K562 (cell line): ENCODE measurements at regions not wholly inside any gene's neighbourhood (a gene's known extent, or its start where the extent isn't known, plus 50 kb on each side); places are given as distances from the start of the nearest gene placed in this dataset.

Experiments
- ATAC-seq: fragments of 200-7000 bp; cut with Tn5 transposase; 3 replicates; pipeline ENCODE4 v1.9.1; 2020; ENCODE audit warnings: moderate library complexity
- BruUV-seq: library from RNA; stranded (reverse); fragments of 400-500 nt; replicated peaks from 2 replicates; lab custom pipeline; 2021; lab: Mats Ljungman, UMichigan
- CTCF ChIA-PET: fragments of 300-600 bp; formaldehyde crosslinking; extraction: SDS; loops from one replicate; lab custom pipeline; 2021; ENCODE audit warnings: low intra/inter-chr PET ratio; lab: Yijun Ruan, JAX
- POLR2A ChIA-PET: fragments of 300-600, 350-650 bp; sonication (Branson Sonifier 250); formaldehyde crosslinking; extraction: SDS; loops from one replicate; lab custom pipeline; 2021; ENCODE audit warnings: antibody characterized with exemption, inconsistent platforms; lab: Yijun Ruan, JAX
- DNase-seq, 4 experiments: peaks; one replicate each; pipeline versions ENCODE4 v3.0.0 to v3.0.0-alpha.2; 2011 to 2018; ENCODE audit warnings: low spot score in 3 of 4, mixed read lengths in 3 of 4; ENCODE audit errors: extremely low read depth in 1 of 4
- FAIRE-seq: peaks from 2 replicates; lab custom pipeline; 2011; peaks lifted over from hg19 to GRCh38; lab: Jason Lieb, UNC
- H2AFZ ChIP-seq: 2 replicates; pipeline ENCODE4 v1.6.0; 2011; ENCODE audit warnings: low read depth, low read length, control low read depth, inconsistent platforms
- H3K27ac ChIP-seq: fragments of 200-600 bp; 3 replicates; pipeline ENCODE4 v1.8.0; 2011; ENCODE audit warnings: low read depth, mild to moderate bottlenecking, control low read depth, inconsistent platforms, low read length, moderate library complexity, mixed read lengths; ENCODE audit errors: extremely low read depth
- H3K27me3 ChIP-seq, 2 experiments: fragments of 300-600 bp in 1 of 2; 2 replicates in 1 of 2; 3 replicates in 1 of 2; pipeline versions ENCODE4 v1.6.0 to v1.8.0; 2011; ENCODE audit warnings: inconsistent platforms in 2 of 2, low read length in 2 of 2, mild to moderate bottlenecking in 1 of 2, mixed read lengths in 1 of 2, moderate library complexity in 1 of 2; ENCODE audit not compliant: control insufficient read depth in 2 of 2, insufficient read depth in 2 of 2
- H3K36me3 ChIP-seq: fragments of 300-600 bp; 3 replicates; pipeline ENCODE4 v1.8.0; 2011; ENCODE audit warnings: mild to moderate bottlenecking, low read length, inconsistent platforms; ENCODE audit not compliant: control insufficient read depth, insufficient read depth
- H3K4me1 ChIP-seq, 2 experiments: fragments of 200-600 bp in 1 of 2; replicated peaks in 1 of 2; 2 replicates in 1 of 2; 3 replicates in 1 of 2; pipeline versions ENCODE4 v1.5.1 to v1.8.0; 2011; ENCODE audit warnings: inconsistent platforms in 2 of 2, low read length in 2 of 2, mild to moderate bottlenecking in 1 of 2, mixed read lengths in 1 of 2, moderate library complexity in 1 of 2; ENCODE audit not compliant: control insufficient read depth in 2 of 2, insufficient read depth in 2 of 2
- H3K4me2 ChIP-seq: 2 replicates; pipeline ENCODE4 v1.6.1; 2011; ENCODE audit warnings: low read length, control low read depth, inconsistent platforms, mixed read lengths; ENCODE audit not compliant: insufficient read depth
- H3K4me3 ChIP-seq: fragments of 200-600 bp; sonication (generic), shearing (Covaris generic); 2 replicates; pipeline ENCODE4 v1.5.1; 2016; ENCODE audit warnings: control low read depth, inconsistent platforms
- H3K79me2 ChIP-seq: fragments of 200-600 bp; 3 replicates; pipeline ENCODE4 v1.8.0; 2011; ENCODE audit warnings: low read length, inconsistent platforms; ENCODE audit not compliant: control insufficient read depth, insufficient read depth
- H3K9ac ChIP-seq, 2 experiments: 2 replicates each; pipeline versions ENCODE4 v1.6.0 to v1.6.1; 2011; ENCODE audit warnings: low read depth in 2 of 2, low read length in 2 of 2, control low read depth in 1 of 2, inconsistent platforms in 1 of 2, mild to moderate bottlenecking in 1 of 2, mixed read lengths in 1 of 2; ENCODE audit not compliant: insufficient read depth in 1 of 2
- H3K9me1 ChIP-seq: one replicate; pipeline ENCODE4 v1.6.0; 2011; ENCODE audit warnings: inconsistent platforms, mild to moderate bottlenecking, low read length, moderate library complexity; ENCODE audit not compliant: control insufficient read depth, insufficient read depth
- H3K9me3 ChIP-seq: replicated peaks from 2 replicates; pipeline ENCODE4 v1.5.1; 2011; ENCODE audit warnings: low read depth, low read length, inconsistent platforms; ENCODE audit not compliant: control insufficient read depth, insufficient read depth
- H4K20me1 ChIP-seq: replicated peaks from 2 replicates; pipeline ENCODE4 v1.6.1; 2011; ENCODE audit warnings: low read length, inconsistent platforms, mixed read lengths; ENCODE audit not compliant: control insufficient read depth, insufficient read depth
- CEBPG ChIP-seq, 3 experiments: fragments of 200-800 bp in 1 of 3; sonication (Bioruptor generic) in 1 of 3; sonication (generic) in 1 of 3; formaldehyde crosslinking in 1 of 3; IDR thresholded peaks in 2 of 3; conservative IDR thresholded peaks in 1 of 3; 2 replicates each; pipeline versions ENCODE4 v1.6.1 to v1.8.0; 2016 to 2022; ENCODE audit warnings: missing compliant biosample characterization in 2 of 3, missing genetic modification characterization in 2 of 3, mild to moderate bottlenecking in 1 of 3, missing genetic modification reagents in 1 of 3
- HDAC3 ChIP-seq: fragments of 450-650 bp; IDR thresholded peaks from 2 replicates; pipeline ENCODE4 v1.6.1; 2018; ENCODE audit warnings: borderline replicate concordance, mild to moderate bottlenecking, moderate library complexity; ENCODE audit not compliant: partially characterized antibody
- HEY1 ChIP-seq: fragments of 250-450 bp; sonication (Bioruptor Pico); IDR thresholded peaks from 2 replicates; pipeline ENCODE4 v1.5.0; 2020; ENCODE audit warnings: mild to moderate bottlenecking, moderate library complexity, borderline replicate concordance
- NFIC ChIP-seq: fragments of 450-650 bp; IDR thresholded peaks from 2 replicates; pipeline ENCODE4 v1.6.1; 2017; ENCODE audit warnings: mild to moderate bottlenecking, inconsistent platforms
- NONO ChIP-seq, 2 experiments: fragments of 200-400 bp in 1 of 2; fragments of 450-650 bp in 1 of 2; formaldehyde crosslinking in 1 of 2; IDR thresholded peaks; 2 replicates each; pipeline ENCODE4 v1.6.1; 2017; ENCODE audit warnings: low read depth in 2 of 2, mild to moderate bottlenecking in 2 of 2, moderate library complexity in 2 of 2, low read length in 1 of 2
- RHOXF2B ChIP-seq: fragments of 250-450 bp; sonication (Bioruptor Pico); conservative IDR thresholded peaks from 2 replicates; pipeline ENCODE4 v1.5.1; 2021
- SIN3B ChIP-seq: fragments of 450-650 bp; IDR thresholded peaks from 2 replicates; pipeline ENCODE4 v1.6.1; 2017; ENCODE audit warnings: low read depth, mild to moderate bottlenecking, moderate library complexity
- SREBF2 ChIP-seq: sonication (generic); formaldehyde crosslinking; IDR thresholded peaks from 2 replicates; pipeline ENCODE4 v1.4.0; 2020; ENCODE audit warnings: mild to moderate bottlenecking, missing genetic modification reagents
- TRIM24 ChIP-seq, 2 experiments: fragments of 450-650 bp; IDR thresholded peaks; 2 replicates each; pipeline ENCODE4 v1.6.1; 2016
- ZNF384 ChIP-seq: IDR thresholded peaks from 2 replicates; pipeline ENCODE4 v1.6.1; 2012; ENCODE audit warnings: low read depth, low read length, improper control_type of control experiment
- WGBS: fragments of 100-300 bp; shearing (Covaris generic); methylation state at CpG from one replicate; pipeline ENCODE4 v1.1.6; 2016; ENCODE audit warnings: low coverage, mixed read lengths; ENCODE audit not compliant: insufficient coverage; ENCODE audit errors: missing lambda C conversion rate; 5-methylcytosine and 5-hydroxymethylcytosine counted together
- in situ Hi-C: fragments of 300-500 bp; cut with MboI; formaldehyde crosslinking; loops from 4 replicates; pipeline ENCODE4 v1.15.0; 2018; ENCODE audit warnings: inconsistent platforms, mixed read lengths
- intact Hi-C: fragments of 100-400 bp; cut with micrococcal nuclease; formaldehyde crosslinking; loops from 2 replicates; pipeline ENCODE4 v1.14.2; 2022

DNA sequence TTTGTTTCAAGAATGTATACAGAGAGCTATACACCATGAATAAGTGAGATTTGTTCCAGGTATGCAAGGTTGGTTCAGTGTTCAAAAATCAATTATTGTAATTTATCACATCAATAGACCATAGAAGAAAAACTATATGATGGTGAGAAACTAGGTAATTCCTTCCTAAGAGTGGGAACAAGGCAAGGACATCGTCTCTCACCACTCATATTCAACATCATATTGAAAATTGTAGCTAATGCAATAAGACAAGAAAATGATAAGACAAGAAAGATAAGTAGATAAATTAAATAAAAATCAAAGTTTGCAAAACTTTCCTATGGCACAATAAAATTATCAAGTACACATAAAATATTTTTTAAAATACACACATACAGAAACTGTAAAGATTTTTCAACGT is 385.3 kb upstream of the COBL start:
- Histone ChIP-seq H4K20me1 (no peaks in the 10 kb centered on the region), H3K36me3 (no peaks in the 10 kb centered on the region), H2AFZ (no peak overlapping the region), H3K9me3 (peaks cover 1% of the 10 kb centered on the region), H3K27me3 (no peaks in the 10 kb centered on the region), H3K79me2 (no peaks in the 10 kb centered on the region), H3K27ac (no peak overlapping the region), H3K9ac (no peak overlapping the region), H3K4me2 (no peak overlapping the region), H3K4me3 (no peak overlapping the region), H3K9me1 (no peaks in the 10 kb centered on the region), H3K4me1 (no peaks in the 10 kb centered on the region)
- no TSS peak for BruUV-seq
- whole genome bisulfite sequencing, result 0% methylated on average over 2 of the region's 2 CpGs
- no peak for TF ChIP-seq NONO (IDR thresholded peaks at IDR 0.05; ENCODE audit: low read depth in 2 of 2, low read length in 1 of 2)
- TF ChIP-seq HDAC3, result no peak
- TF ChIP-seq TRIM24 (IDR thresholded peaks at IDR 0.05), result no peak
- TF ChIP-seq SIN3B, result no peak
- TF ChIP-seq RHOXF2B (CRISPR knock-in tag), result no peak
- no peak for TF ChIP-seq ZNF384
- no peak for TF ChIP-seq HEY1
- in situ Hi-C loops (no loop called here), intact Hi-C loops (no loop called here)
- DNase-seq (no peak), ATAC-seq (no peak), FAIRE-seq (no peak)
- ChIA-PET POLR2A (no interaction called here), CTCF (no interaction called here)

DNA sequence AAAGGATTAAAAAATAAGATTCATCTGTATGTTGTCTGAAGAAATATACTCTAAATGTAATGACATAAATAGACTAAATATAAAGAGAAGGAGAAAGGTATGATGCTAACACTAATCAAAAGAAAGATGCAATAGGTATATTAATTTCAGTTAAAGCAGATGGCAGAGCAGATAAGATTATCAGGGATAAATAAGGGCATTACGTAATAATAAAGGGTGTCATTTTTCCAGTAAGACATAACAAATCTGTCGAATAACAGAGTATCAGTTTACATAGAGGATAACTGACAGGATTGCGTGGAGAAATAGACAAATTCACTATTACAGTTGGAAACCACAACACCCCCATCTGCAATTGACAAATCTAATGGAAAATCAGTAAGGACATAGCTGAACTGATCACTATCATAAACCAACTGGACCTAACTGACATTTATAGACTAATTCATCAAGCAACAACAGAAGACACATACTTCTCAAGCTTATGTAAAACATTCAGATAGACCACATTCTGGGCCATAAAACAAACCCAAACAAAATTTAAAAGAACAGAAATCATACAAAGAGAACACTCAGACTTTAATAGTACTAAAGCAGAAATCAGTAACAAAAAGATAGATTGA is 384.1 kb upstream of the COBL start:
- no peak overlapping the region for H3K4me3 ChIP-seq
- no peaks in the 10 kb centered on the region for H3K79me2 ChIP-seq
- POLR2A ChIA-PET, result no interaction called here
- H3K36me3 ChIP-seq, result no peaks in the 10 kb centered on the region
- no TSS peak for BruUV-seq
- ATAC-seq, result no peak
- no peak overlapping the region for H3K4me2 ChIP-seq
- in situ Hi-C loops, result no loop called here
- H2AFZ ChIP-seq, result no peak overlapping the region
- DNase-seq, result no peak
- TF ChIP-seq CEBPG (CRISPR knock-in tag; IDR thresholded peaks at IDR 0.05), result no peak
- peak in 1 of 2 experiments; percentile 68; a peak in 2 of 4 replicates for TF ChIP-seq CEBPG (tag; conservative IDR thresholded peaks at IDR 0.05 in 1 of 2, IDR thresholded peaks at IDR 0.05 in 1 of 2)
- no peak for TF ChIP-seq SREBF2 (CRISPR knock-in tag)
- TF ChIP-seq NFIC, result no peak
- no peaks in the 10 kb centered on the region for H4K20me1 ChIP-seq
- intact Hi-C loops, result no loop called here
- no peaks in the 10 kb centered on the region for H3K9me1 ChIP-seq
- no peaks in the 10 kb centered on the region for H3K4me1 ChIP-seq
- H3K9ac ChIP-seq, result no peak overlapping the region
- peaks cover 1% of the 10 kb centered on the region for H3K9me3 ChIP-seq
- FAIRE-seq, result no peak
- CTCF ChIA-PET, result no interaction called here
- H3K27ac ChIP-seq, result no peak overlapping the region
- 0% methylated on average over 3 of the region's 3 CpGs for WGBS
- H3K27me3 ChIP-seq, result no peaks in the 10 kb centered on the region
